Stromal cell of bone marrow (primary cell): ENCODE measurements at regions not wholly inside any gene's neighbourhood (a gene's known extent, or its start where the extent isn't known, plus 50 kb on each side); places are given as distances from the start of the nearest gene placed in this dataset.

ENCODE experiments used
- DNase-seq: peaks from one replicate; pipeline ENCODE4 v3.0.0-alpha.2; 2012; ENCODE audit warnings: low read depth

GRCh38 chr1:234716908-234717375 is 107.0 kb upstream of the IRF2BP2 start:
- no peak for DNase-seq

- no peak for DNase-seq
These were observed 105.5 kb upstream of the IRF2BP2 start for GRCh38 chr1:234715252-234716014.

- DNase-seq: no peak
These were observed 103.9 kb upstream of the IRF2BP2 start for GRCh38 chr1:234713859-234714258.

- DNase-seq: no peak
These were observed 103.5 kb upstream of the IRF2BP2 start for GRCh38 chr1:234713440-234713839.

GRCh38 chr1:234712891-234713305 is 102.9 kb upstream of the IRF2BP2 start:
- no peak for DNase-seq

GRCh38 chr1:234710936-234711724 is 101.2 kb upstream of the IRF2BP2 start:
- DNase-seq: no peak

- DNase-seq: no peak
These were observed 100.4 kb upstream of the IRF2BP2 start for GRCh38 chr1:234710381-234710780.

GRCh38 chr1:234709473-234710228 is 99.7 kb upstream of the IRF2BP2 start:
- DNase-seq: no peak

GRCh38 chr1:234708700-234709395 is 98.9 kb upstream of the IRF2BP2 start:
- DNase-seq: no peak

GRCh38 chr1:234707641-234708040 is 97.7 kb upstream of the IRF2BP2 start:
- DNase-seq: no peak

- no peak for DNase-seq
These were observed 97.0 kb upstream of the IRF2BP2 start for GRCh38 chr1:234706931-234707330.

- DNase-seq: no peak
These were observed 96.2 kb upstream of the IRF2BP2 start for GRCh38 chr1:234706199-234706598.

- no peak for DNase-seq
These were observed 95.6 kb upstream of the IRF2BP2 start for GRCh38 chr1:234705615-234706014.

- no peak for DNase-seq
These were observed 94.3 kb upstream of the IRF2BP2 start for GRCh38 chr1:234704106-234704887.

GRCh38 chr1:234702342-234703000 is 92.5 kb upstream of the IRF2BP2 start:
- DNase-seq: peak; percentile 43

- no peak for DNase-seq
These were observed 91.9 kb upstream of the IRF2BP2 start for GRCh38 chr1:234701737-234702341.

GRCh38 chr1:234699795-234700665 is 90.1 kb upstream of the IRF2BP2 start:
- peak; percentile 93 for DNase-seq

- no peak for DNase-seq
These were observed 88.7 kb upstream of the IRF2BP2 start for GRCh38 chr1:234698686-234699085.

GRCh38 chr1:234697741-234698140 is 87.8 kb upstream of the IRF2BP2 start:
- DNase-seq: no peak
